ENCODE measurements at regions not wholly inside any gene's neighbourhood (a gene's known extent, or its start where the extent isn't known, plus 50 kb on each side); places are given as distances from the start of the nearest gene placed in this dataset.

DNA sequence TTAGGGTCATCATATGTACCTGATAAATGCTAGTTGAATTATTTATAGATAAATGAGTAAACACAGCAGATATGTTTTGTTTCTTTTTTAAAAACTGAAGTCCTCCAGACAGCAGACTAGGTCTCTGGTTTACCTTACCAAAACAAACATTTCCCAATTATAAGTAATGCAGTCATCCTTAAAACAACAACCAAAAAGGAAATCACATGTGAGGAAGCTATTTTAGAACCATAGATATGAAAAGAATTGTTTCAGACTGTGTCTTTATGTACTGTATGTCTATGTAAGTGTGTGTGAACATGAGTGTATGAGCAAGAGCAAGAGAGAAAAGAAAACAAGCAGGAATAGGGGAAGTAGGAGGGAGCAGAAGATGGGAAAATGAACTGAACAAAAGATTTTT is 441.0 kb downstream of the CPS1 start:
- no peak overlapping the region for H3K27ac ChIP-seq (ENCODE audit: low read depth in 1 of 2, low read length in 2 of 2)
- no peaks in the 10 kb centered on the region for H3K27me3 ChIP-seq (ENCODE audit: control insufficient read depth in 2 of 2, insufficient read depth in 2 of 2, low read length in 2 of 2)
- intact Hi-C loops (cut with micrococcal nuclease), result no loop called here
- peaks cover 0 to 1% (median 0%) of the 10 kb centered on the region in 3 donors for H3K27me3 Mint-ChIP-seq (ENCODE audit: low read depth in 3 of 3)
- H3K36me3 ChIP-seq (replicated peaks in 1 of 2; ENCODE audit: control insufficient read depth in 1 of 2, insufficient read depth in 2 of 2, low read length in 2 of 2), result no peaks in the 10 kb centered on the region
- no peaks in the 10 kb centered on the region for H3K79me2 ChIP-seq (ENCODE audit: insufficient read depth, low read length)
- no peaks in the 10 kb centered on the region for H3K9me3 ChIP-seq (replicated peaks in 1 of 2; ENCODE audit: control insufficient read depth in 1 of 2, insufficient read depth in 1 of 2, low read length in 2 of 2)
- no peak overlapping the region for H3K27ac Mint-ChIP-seq
- no peak overlapping the region for H3K4me3 Mint-ChIP-seq
- no peaks in the 10 kb centered on the region for H3K4me1 Mint-ChIP-seq
- no peaks in the 10 kb centered on the region for H3K4me1 ChIP-seq (ENCODE audit: control insufficient read depth in 1 of 2, insufficient read depth in 2 of 2, low read length in 2 of 2)
- H3K9ac ChIP-seq (ENCODE audit: insufficient read depth, low read length, poor library complexity, severe bottlenecking), result no peak overlapping the region
- H3K4me3 ChIP-seq (replicated peaks in 1 of 3; ENCODE audit: low read depth in 2 of 3, low read length in 3 of 3), result no peak overlapping the region
- DNase-seq, result no peak
- TF ChIP-seq CTCF (IDR thresholded peaks at IDR 0.05), result no peak
- no peak overlapping the region for H3K4me2 ChIP-seq (replicated peaks; ENCODE audit: extremely low read depth, low read length, poor library complexity, severe bottlenecking)
- H4K20me1 ChIP-seq (ENCODE audit: insufficient read depth, low read length), result no peaks in the 10 kb centered on the region
- H3K36me3 Mint-ChIP-seq, result no peaks in the 10 kb centered on the region
- H3K9me3 Mint-ChIP-seq, result peaks cover 0 to 6% (median 0%) of the 10 kb centered on the region in 7 donors
- H2AFZ ChIP-seq (ENCODE audit: insufficient read depth, low read depth, low read length, poor library complexity, severe bottlenecking), result no peak overlapping the region

GRCh38 chr2:210998334-210998733 is 441.9 kb downstream of the CPS1 start:
- no peaks in the 10 kb centered on the region for H3K79me2 ChIP-seq (ENCODE audit: insufficient read depth, low read length)
- H3K4me1 ChIP-seq (ENCODE audit: control insufficient read depth in 1 of 2, insufficient read depth in 2 of 2, low read length in 2 of 2), result no peaks in the 10 kb centered on the region
- H2AFZ ChIP-seq (ENCODE audit: insufficient read depth, low read depth, low read length, poor library complexity, severe bottlenecking), result no peak overlapping the region
- intact Hi-C loops (cut with micrococcal nuclease), result no loop called here
- no peaks in the 10 kb centered on the region for H3K36me3 ChIP-seq (replicated peaks in 1 of 2; ENCODE audit: control insufficient read depth in 1 of 2, insufficient read depth in 2 of 2, low read length in 2 of 2)
- H3K4me2 ChIP-seq (replicated peaks; ENCODE audit: extremely low read depth, low read length, poor library complexity, severe bottlenecking), result no peak overlapping the region
- H3K27me3 ChIP-seq (ENCODE audit: control insufficient read depth in 2 of 2, insufficient read depth in 2 of 2, low read length in 2 of 2), result no peaks in the 10 kb centered on the region
- Mint-ChIP-seq H3K9me3 (peaks cover 0 to 6% (median 0%) of the 10 kb centered on the region in 7 donors), H3K36me3 (no peaks in the 10 kb centered on the region), H3K4me1 (no peaks in the 10 kb centered on the region), H3K27me3 (ENCODE audit: low read depth in 3 of 3) (peaks cover 0 to 1% (median 0%) of the 10 kb centered on the region in 3 donors), H3K4me3 (no peak overlapping the region), H3K27ac (no peak overlapping the region)
- no peaks in the 10 kb centered on the region for H3K9me3 ChIP-seq (replicated peaks in 1 of 2; ENCODE audit: control insufficient read depth in 1 of 2, insufficient read depth in 1 of 2, low read length in 2 of 2)
- H3K9ac ChIP-seq (ENCODE audit: insufficient read depth, low read length, poor library complexity, severe bottlenecking), result no peak overlapping the region
- DNase-seq, result no peak
- TF ChIP-seq CTCF (IDR thresholded peaks at IDR 0.05), result no peak
- no peaks in the 10 kb centered on the region for H4K20me1 ChIP-seq (ENCODE audit: insufficient read depth, low read length)
- no CpG with 5 or more reads among the region's 2 CpGs for WGBS (ENCODE audit: insufficient coverage)
- H3K4me3 ChIP-seq (replicated peaks in 1 of 3; ENCODE audit: low read depth in 2 of 3, low read length in 3 of 3), result no peak overlapping the region
- H3K27ac ChIP-seq (ENCODE audit: low read depth in 1 of 2, low read length in 2 of 2), result no peak overlapping the region
